ENCODE measurements at regions not wholly inside any gene's neighbourhood (a gene's known extent, or its start where the extent isn't known, plus 50 kb on each side); places are given as distances from the start of the nearest gene placed in this dataset.
"Not testable (repeated sequence)": the region's sequence is repeated elsewhere in the genome, so short reads cannot be mapped to it uniquely, and the experiment has no call there.

GRCh38 chr2:131309833-131310232 is 54.1 kb downstream of the RAB6D start:
- H3K36me3 Mint-ChIP-seq; H3K27me3 Mint-ChIP-seq (ENCODE audit: low read depth); H3K4me3 Mint-ChIP-seq; H3K27ac Mint-ChIP-seq; DNase-seq (ENCODE audit: low spot score); H3K9me3 Mint-ChIP-seq; H3K4me1 Mint-ChIP-seq; ATAC-seq; POLR2A ChIA-PET: not testable (repeated sequence)
- CTCF ChIA-PET = interaction anchor here (0.9 kb wide), 1 partner anchor 156 kb away, joined by 3 read pairs; no protein-coding TSS in a partner anchor

DNA sequence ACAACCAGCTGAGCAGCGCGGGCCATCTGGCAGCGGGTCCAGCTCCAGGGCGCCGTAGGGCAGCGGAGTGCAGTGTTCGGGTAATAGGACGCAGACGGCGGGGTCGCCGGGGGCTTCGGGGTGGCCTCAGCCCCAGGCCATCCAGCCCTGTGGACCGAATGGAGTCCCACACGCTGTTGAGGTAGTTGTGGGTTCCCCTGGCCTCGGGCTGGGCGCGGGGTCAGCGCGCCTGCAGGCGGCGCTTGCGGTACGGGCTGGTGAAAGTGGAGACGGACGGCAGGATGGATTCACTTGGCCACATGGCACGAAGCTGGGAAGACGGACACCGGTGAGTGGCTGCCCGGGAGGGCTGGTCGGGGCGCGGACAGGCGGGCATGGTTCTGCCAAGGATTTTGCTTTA is 63.8 kb downstream of the RAB6D start:
- not testable (repeated sequence) for H3K27me3 Mint-ChIP-seq (ENCODE audit: low read depth)
- peak; percentile 79 for DNase-seq (ENCODE audit: low spot score)
- CTCF ChIA-PET = interaction anchor here (0.6 to 0.7 kb wide), 6 partner anchors 11 to 146 kb away, joined by 3 to 5 read pairs (median 3); no protein-coding TSS in a partner anchor

GRCh38 chr2:131277857-131278256 is 68.5 kb downstream of the POTEE start:
- H3K4me1 Mint-ChIP-seq; H3K36me3 Mint-ChIP-seq; H3K9me3 Mint-ChIP-seq; ATAC-seq; H3K4me3 Mint-ChIP-seq; CTCF ChIA-PET; H3K27ac Mint-ChIP-seq; POLR2A ChIA-PET; H3K27me3 Mint-ChIP-seq (ENCODE audit: low read depth); DNase-seq (ENCODE audit: low spot score): not testable (repeated sequence)

More for the DNA sequence above, 63.8 kb downstream of the RAB6D start:
- H3K27ac Mint-ChIP-seq, H3K4me1 Mint-ChIP-seq, POLR2A ChIA-PET, H3K9me3 Mint-ChIP-seq, H3K36me3 Mint-ChIP-seq, H3K4me3 Mint-ChIP-seq: not testable (repeated sequence)
- ATAC-seq = peak; percentile 99

GRCh38 chr2:131277289-131277688 is 68.0 kb downstream of the POTEE start:
- H3K27me3 Mint-ChIP-seq (ENCODE audit: low read depth); CTCF ChIA-PET; POLR2A ChIA-PET; ATAC-seq; H3K4me1 Mint-ChIP-seq; H3K4me3 Mint-ChIP-seq; DNase-seq (ENCODE audit: low spot score); H3K36me3 Mint-ChIP-seq; H3K27ac Mint-ChIP-seq; H3K9me3 Mint-ChIP-seq: not testable (repeated sequence)

GRCh38 chr2:131272019-131272418 is 62.7 kb downstream of the POTEE start:
- H3K4me1 Mint-ChIP-seq; DNase-seq (ENCODE audit: low spot score); CTCF ChIA-PET; H3K27me3 Mint-ChIP-seq (ENCODE audit: low read depth); H3K9me3 Mint-ChIP-seq; POLR2A ChIA-PET; ATAC-seq; H3K36me3 Mint-ChIP-seq; H3K27ac Mint-ChIP-seq; H3K4me3 Mint-ChIP-seq: not testable (repeated sequence)

DNA sequence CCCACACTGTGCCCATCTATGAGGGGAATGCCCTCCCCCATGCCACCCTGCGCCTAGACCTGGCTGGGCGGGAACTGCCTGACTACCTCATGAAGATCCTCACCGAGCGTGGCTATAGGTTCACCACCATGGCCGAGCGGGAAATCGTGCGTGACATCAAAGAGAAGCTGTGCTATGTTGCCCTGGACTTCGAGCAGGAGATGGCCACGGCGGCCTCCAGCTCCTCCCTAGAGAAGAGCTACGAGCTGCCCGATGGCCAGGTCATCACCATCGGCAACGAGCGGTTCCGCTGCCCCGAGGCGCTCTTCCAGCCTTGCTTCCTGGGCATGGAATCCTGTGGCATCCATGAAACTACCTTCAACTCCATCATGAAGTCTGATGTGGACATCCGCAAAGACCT is 54.7 kb downstream of the POTEE start:
- H3K36me3 Mint-ChIP-seq; POLR2A ChIA-PET; ATAC-seq; H3K27me3 Mint-ChIP-seq (ENCODE audit: low read depth); H3K9me3 Mint-ChIP-seq; H3K4me3 Mint-ChIP-seq; DNase-seq (ENCODE audit: low spot score); H3K27ac Mint-ChIP-seq; CTCF ChIA-PET; H3K4me1 Mint-ChIP-seq: not testable (repeated sequence)

Data from WTC11 (cell line).